ENCODE measurements at regions not wholly inside any gene's neighbourhood (a gene's known extent, or its start where the extent isn't known, plus 50 kb on each side); places are given as distances from the start of the nearest gene placed in this dataset.

- in situ Hi-C loops (cut with MboI; ENCODE audit: low sequenced_read_pairs), result no loop called here
- no peaks in the 10 kb centered on the region for H3K36me3 ChIP-seq (replicated peaks)
- H3K4me1 ChIP-seq, result no peaks in the 10 kb centered on the region
- H3K9me3 ChIP-seq, result no peaks in the 10 kb centered on the region; the same call in 1 of the 2 replicates
- peaks cover 4% of the 10 kb centered on the region; the same call in 1 of the 2 replicates for H3K27me3 ChIP-seq (ENCODE audit: low read depth)
- DNase-seq (ENCODE audit: low spot score in 2 of 2), result no peak
- no peak overlapping the region for H3K4me3 ChIP-seq
Measured at GRCh38 chr11:134751766-134752165, 339.7 kb upstream of the B3GAT1 start.

DNA sequence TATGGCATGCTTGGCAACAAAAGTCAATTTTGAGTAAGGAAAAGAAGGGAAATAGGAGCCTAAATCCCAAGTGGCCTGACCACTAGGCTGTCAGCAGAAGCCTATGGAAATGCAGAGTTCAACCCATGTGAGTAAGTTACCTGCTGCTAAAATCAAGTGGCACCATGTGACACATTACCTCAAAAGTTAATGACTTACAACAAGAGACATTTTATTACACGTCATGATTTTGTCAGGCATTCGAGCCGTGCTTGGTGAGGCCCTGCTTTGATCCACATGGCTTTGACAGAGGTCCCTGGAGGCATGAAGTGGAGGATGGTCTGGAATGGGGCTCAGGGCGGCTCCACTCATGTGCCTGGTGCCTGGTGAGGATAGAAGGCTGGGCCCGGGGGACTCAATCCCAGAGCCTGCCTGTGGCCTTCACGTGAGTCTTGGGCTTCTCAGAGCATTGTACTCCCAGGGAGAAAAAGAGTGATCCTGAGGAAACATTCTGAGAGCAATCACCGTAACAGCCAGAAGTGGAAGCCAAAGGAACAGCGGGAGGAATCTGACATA, 339.1 kb upstream of the B3GAT1 start:
- in situ Hi-C loops (cut with MboI; ENCODE audit: low sequenced_read_pairs), result no loop called here
- Histone ChIP-seq H3K9me3 (no peaks in the 10 kb centered on the region; the same call in 1 of the 2 replicates), H3K27me3 (ENCODE audit: low read depth) (no peaks in the 10 kb centered on the region), H3K4me3 (no peak overlapping the region), H3K36me3 (replicated peaks) (no peaks in the 10 kb centered on the region), H3K4me1 (no peaks in the 10 kb centered on the region)
- DNase-seq (ENCODE audit: low spot score in 2 of 2), result no peak

DNA sequence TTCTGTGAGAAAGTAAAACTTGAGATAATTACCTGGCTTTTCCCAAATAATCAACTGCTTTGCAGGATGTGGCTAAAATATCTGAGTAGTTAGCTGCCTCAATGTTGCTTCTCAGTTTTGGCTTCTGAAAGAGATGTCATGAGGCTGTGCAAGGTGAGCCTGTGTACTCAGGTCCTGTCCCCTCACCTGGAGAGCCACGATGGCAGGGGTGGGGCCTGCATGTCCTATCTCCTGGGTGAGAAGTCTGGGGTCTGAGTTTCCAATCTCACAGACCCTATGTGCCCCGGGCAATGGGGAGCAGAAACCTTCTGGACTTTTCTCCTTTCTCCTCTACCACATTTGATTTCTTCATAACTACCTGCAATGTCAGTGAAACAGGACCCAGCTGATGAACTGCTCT, 338.6 kb upstream of the B3GAT1 start:
- no peaks in the 10 kb centered on the region; the same call in 1 of the 2 replicates for H3K9me3 ChIP-seq
- no peaks in the 10 kb centered on the region for H3K27me3 ChIP-seq (ENCODE audit: low read depth)
- DNase-seq (ENCODE audit: low spot score in 2 of 2), result no peak
- in situ Hi-C loops (cut with MboI; ENCODE audit: low sequenced_read_pairs), result no loop called here
- H3K4me3 ChIP-seq, result no peak overlapping the region
- H3K4me1 ChIP-seq, result no peaks in the 10 kb centered on the region
- no peaks in the 10 kb centered on the region for H3K36me3 ChIP-seq (replicated peaks)

DNA sequence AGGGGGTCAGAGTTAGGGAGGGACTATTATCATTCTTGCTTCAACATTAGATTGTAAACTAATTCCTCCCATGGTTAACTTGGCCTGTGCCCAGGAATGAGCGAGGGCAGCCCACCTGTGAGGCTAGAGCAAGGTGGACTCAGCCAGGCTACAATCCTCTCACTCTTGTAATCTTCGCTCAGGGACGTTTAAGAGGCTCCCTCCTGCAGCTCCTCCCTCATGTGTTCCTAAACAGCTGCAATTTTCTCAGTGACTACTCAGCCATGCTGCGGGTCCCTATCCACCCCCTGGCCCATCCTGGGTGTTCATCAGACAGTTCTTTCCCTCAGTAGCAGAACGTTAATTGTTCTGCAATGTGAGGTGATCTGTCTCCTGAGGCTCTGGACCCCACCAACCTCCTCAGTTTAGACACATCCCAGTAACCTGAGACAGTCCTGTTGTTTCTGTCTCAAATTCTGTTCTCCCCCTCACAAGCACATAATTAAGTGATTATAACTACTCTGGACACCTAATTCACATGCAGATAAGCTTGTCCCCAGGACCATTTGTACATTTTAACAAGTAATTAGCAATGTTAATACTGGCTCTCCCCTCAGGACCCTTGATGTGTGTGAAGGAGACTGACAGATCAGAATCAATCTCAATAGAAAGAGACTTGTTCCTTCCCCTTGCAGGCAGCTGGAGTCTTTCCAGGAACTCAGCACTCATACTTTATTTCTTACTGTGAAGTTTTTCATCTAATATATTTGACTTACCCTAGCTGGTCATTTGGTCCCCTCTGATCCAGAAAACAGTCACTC, 337.2 kb upstream of the B3GAT1 start:
- H3K9me3 ChIP-seq, result no peaks in the 10 kb centered on the region; the same call in 1 of the 2 replicates
- in situ Hi-C loops (cut with MboI; ENCODE audit: low sequenced_read_pairs), result no loop called here
- no peak overlapping the region for H3K4me3 ChIP-seq

DNA sequence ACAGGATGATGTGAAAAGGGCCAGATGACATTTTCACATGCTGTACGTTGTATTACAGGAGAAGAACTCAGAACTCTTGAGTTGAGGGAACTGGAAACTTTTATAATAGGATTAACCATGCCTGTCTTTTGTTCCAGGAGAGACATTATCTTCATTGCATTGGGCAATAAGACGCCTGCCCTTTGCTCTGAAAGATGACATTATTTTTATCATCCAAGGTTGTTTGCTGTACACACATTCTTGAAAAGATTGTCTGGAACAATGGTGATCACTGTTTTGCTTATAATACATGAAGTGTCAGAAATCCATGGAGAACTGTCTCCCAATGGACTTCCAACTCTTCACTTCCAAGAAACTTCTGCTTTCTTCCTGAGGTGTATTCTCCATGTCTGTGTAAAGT, 334.6 kb upstream of the B3GAT1 start:
- H3K4me1 ChIP-seq, result no peaks in the 10 kb centered on the region
- no peak overlapping the region for H3K4me3 ChIP-seq
- H3K27me3 ChIP-seq (ENCODE audit: low read depth), result no peaks in the 10 kb centered on the region
- H3K36me3 ChIP-seq (replicated peaks), result no peaks in the 10 kb centered on the region
- no peaks in the 10 kb centered on the region; the same call in 1 of the 2 replicates for H3K9me3 ChIP-seq
- no peak for DNase-seq (ENCODE audit: low spot score in 2 of 2)
- in situ Hi-C loops (cut with MboI; ENCODE audit: low sequenced_read_pairs), result no loop called here

More for the DNA sequence above, 337.2 kb upstream of the B3GAT1 start:
- no peaks in the 10 kb centered on the region for H3K36me3 ChIP-seq (replicated peaks)
- H3K27me3 ChIP-seq (ENCODE audit: low read depth), result no peaks in the 10 kb centered on the region
- DNase-seq (ENCODE audit: low spot score in 2 of 2), result no peak
- H3K4me1 ChIP-seq, result no peaks in the 10 kb centered on the region

- no peak for DNase-seq (ENCODE audit: low spot score in 2 of 2)
- no peaks in the 10 kb centered on the region for H3K4me1 ChIP-seq
- H3K36me3 ChIP-seq (replicated peaks), result no peaks in the 10 kb centered on the region
- in situ Hi-C loops (cut with MboI; ENCODE audit: low sequenced_read_pairs), result no loop called here
- H3K27me3 ChIP-seq (ENCODE audit: low read depth), result no peaks in the 10 kb centered on the region
- H3K4me3 ChIP-seq, result no peak overlapping the region
- no peaks in the 10 kb centered on the region; the same call in 1 of the 2 replicates for H3K9me3 ChIP-seq
Measured at GRCh38 chr11:134745456-134745855, 333.4 kb upstream of the B3GAT1 start.

- in situ Hi-C loops (cut with MboI; ENCODE audit: low sequenced_read_pairs), result no loop called here
- DNase-seq (ENCODE audit: low spot score in 2 of 2), result no peak
- H3K4me1 ChIP-seq, result no peaks in the 10 kb centered on the region
- H3K36me3 ChIP-seq (replicated peaks), result no peaks in the 10 kb centered on the region
- no peak overlapping the region for H3K4me3 ChIP-seq
- no peaks in the 10 kb centered on the region; the same call in 1 of the 2 replicates for H3K9me3 ChIP-seq
- no peaks in the 10 kb centered on the region for H3K27me3 ChIP-seq (ENCODE audit: low read depth)
Measured at GRCh38 chr11:134743820-134744195, 331.8 kb upstream of the B3GAT1 start.

DNA sequence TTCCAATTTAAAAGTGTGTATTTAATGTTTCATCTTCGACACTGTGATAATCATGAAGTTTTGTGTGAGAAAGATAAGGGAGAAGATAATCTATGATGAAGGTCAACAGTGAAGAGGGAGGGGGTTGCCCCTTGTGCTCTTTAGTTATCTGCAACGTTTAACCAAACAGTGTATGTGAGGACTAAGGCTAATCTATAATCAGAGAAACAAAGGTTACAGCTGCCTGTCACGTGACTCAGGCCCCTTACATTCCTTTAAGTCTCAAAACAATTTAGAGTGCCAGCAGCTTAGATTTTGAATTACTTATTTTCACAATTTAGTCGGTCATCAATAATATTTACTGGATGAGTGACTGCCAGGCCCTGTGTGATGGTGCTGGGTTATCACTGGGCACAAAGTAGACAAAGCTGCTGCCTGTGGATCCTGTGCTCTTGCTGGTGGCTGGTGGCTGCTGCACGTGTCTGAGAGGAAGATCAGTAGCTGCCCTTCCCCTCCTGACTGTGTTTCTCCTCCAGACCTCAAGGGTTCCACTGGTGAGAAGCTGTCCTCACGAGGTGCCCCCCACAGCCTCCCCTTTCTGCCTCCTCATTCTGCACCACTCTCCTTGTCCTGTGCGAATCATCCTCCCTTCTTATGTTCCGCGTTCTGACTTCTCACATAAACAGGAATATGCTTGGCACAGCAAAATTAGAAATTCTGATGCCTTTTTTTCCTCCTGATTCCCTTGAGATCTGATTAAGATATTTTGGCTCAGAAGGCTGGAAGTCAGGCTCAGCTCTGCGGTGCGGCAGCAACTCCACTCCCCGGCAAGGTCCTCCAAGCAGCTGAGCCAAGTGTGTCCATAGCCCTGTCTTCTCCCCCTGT, 331.1 kb upstream of the B3GAT1 start:
- Histone ChIP-seq H3K4me1 (no peaks in the 10 kb centered on the region), H3K27me3 (ENCODE audit: low read depth) (no peaks in the 10 kb centered on the region), H3K36me3 (replicated peaks) (no peaks in the 10 kb centered on the region), H3K9me3 (no peaks in the 10 kb centered on the region), H3K4me3 (no peak overlapping the region)
- in situ Hi-C loops (cut with MboI; ENCODE audit: low sequenced_read_pairs), result no loop called here
- no peak for DNase-seq (ENCODE audit: low spot score in 2 of 2)

DNA sequence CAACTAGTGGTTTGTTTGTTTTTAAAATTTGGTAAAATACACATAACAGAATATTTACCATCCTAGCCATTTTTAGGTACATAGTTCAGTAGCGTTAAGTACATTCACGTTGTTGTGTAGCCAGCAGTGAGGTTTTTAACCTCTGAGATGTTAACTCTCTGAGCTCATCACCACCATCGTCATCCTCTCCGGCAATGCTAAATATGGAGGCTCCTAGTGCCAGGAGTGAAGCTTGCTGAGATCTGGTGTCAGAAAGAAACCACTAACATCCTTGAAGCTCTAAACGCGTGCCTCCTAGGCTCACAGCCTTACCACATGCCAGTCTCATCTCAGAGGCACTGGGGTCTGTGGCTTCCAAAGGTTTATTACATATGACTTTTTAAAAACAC, 330.2 kb upstream of the B3GAT1 start:
- Histone ChIP-seq H3K4me1 (no peaks in the 10 kb centered on the region), H3K27me3 (ENCODE audit: low read depth) (no peaks in the 10 kb centered on the region), H3K36me3 (replicated peaks) (no peaks in the 10 kb centered on the region), H3K9me3 (no peaks in the 10 kb centered on the region), H3K4me3 (no peak overlapping the region)
- in situ Hi-C loops (cut with MboI; ENCODE audit: low sequenced_read_pairs), result no loop called here
- no peak for DNase-seq (ENCODE audit: low spot score in 2 of 2)

- Histone ChIP-seq H3K36me3 (replicated peaks) (no peaks in the 10 kb centered on the region), H3K4me1 (no peaks in the 10 kb centered on the region), H3K9me3 (no peaks in the 10 kb centered on the region), H3K27me3 (ENCODE audit: low read depth) (no peaks in the 10 kb centered on the region), H3K4me3 (no peak overlapping the region)
- DNase-seq (ENCODE audit: low spot score in 2 of 2), result no peak
- in situ Hi-C loops (cut with MboI; ENCODE audit: low sequenced_read_pairs), result no loop called here
Measured at GRCh38 chr11:134741453-134742223, 329.6 kb upstream of the B3GAT1 start.

GRCh38 chr11:134740590-134741261, 328.7 kb upstream of the B3GAT1 start:
- no peak overlapping the region for H3K4me3 ChIP-seq
- H3K27me3 ChIP-seq (ENCODE audit: low read depth), result no peaks in the 10 kb centered on the region
- no peak for DNase-seq (ENCODE audit: low spot score in 2 of 2)
- in situ Hi-C loops (cut with MboI; ENCODE audit: low sequenced_read_pairs), result no loop called here
- no peaks in the 10 kb centered on the region for H3K4me1 ChIP-seq
- no peaks in the 10 kb centered on the region for H3K36me3 ChIP-seq (replicated peaks)
- no peaks in the 10 kb centered on the region for H3K9me3 ChIP-seq

DNA sequence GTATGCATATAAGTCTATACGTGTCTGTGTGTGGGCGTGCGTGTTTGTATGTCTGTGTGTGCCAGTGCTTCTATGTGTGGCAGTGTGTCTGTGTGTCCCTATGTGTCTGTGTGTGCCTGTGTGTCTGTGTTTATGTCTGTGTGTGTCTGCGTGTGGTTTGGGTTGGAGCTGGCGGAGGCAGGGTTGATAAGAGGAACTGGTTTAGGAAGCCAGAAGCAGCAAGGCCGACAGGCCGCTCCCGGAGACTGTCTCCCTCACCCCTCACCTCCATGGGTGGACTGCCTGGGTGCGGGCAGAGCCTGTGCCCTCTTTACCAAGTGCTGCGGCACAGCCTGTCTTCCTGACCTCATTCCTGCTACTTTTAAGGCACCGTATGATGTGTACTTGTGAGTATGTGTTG, 327.1 kb upstream of the B3GAT1 start:
- in situ Hi-C loops (cut with MboI; ENCODE audit: low sequenced_read_pairs), result no loop called here
- DNase-seq (ENCODE audit: low spot score in 2 of 2), result no peak
- Histone ChIP-seq H3K9me3 (no peaks in the 10 kb centered on the region), H3K4me1 (no peaks in the 10 kb centered on the region), H3K36me3 (replicated peaks) (no peaks in the 10 kb centered on the region), H3K27me3 (ENCODE audit: low read depth) (no peaks in the 10 kb centered on the region), H3K4me3 (no peak overlapping the region)

GRCh38 chr11:134738581-134738980, 326.5 kb upstream of the B3GAT1 start:
- Histone ChIP-seq H3K9me3 (no peaks in the 10 kb centered on the region), H3K4me1 (no peaks in the 10 kb centered on the region), H3K27me3 (ENCODE audit: low read depth) (no peaks in the 10 kb centered on the region), H3K4me3 (no peak overlapping the region), H3K36me3 (replicated peaks) (no peaks in the 10 kb centered on the region)
- in situ Hi-C loops (cut with MboI; ENCODE audit: low sequenced_read_pairs), result no loop called here
- DNase-seq (ENCODE audit: low spot score in 2 of 2), result no peak
